ENCODE measurements at regions not wholly inside any gene's neighbourhood (a gene's known extent, or its start where the extent isn't known, plus 50 kb on each side); places are given as distances from the start of the nearest gene placed in this dataset.
"Not testable (repeated sequence)": the region's sequence is repeated elsewhere in the genome, so short reads cannot be mapped to it uniquely, and the experiment has no call there.

DNA sequence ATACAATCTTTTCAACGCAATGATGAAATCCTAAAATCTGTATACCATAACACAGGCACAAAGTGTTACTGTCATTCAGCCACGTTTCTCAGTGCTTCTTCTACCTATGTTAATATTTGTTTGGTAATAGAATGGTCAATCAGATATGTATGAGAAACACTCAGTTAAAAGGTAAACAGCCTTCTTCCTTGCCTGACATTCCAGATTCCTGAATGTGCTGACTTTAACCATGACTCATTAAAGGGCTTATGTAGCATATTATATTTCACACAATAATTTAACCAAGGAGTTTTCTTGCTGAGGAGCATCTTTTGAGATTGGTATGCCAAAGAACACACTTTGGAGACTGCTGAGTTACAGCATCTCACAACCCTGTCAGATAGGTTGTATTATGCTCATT is 187.6 kb downstream of the CETN3 start:
- no peaks in the 10 kb centered on the region for H3K9me3 Mint-ChIP-seq
- H3K4me3 Mint-ChIP-seq (ENCODE audit: low read depth) = no peak overlapping the region
- no peaks in the 10 kb centered on the region for H3K4me1 Mint-ChIP-seq (ENCODE audit: low read depth)
- no peaks in the 10 kb centered on the region for H3K36me3 Mint-ChIP-seq (ENCODE audit: low read depth)
- no peak overlapping the region for H3K27ac Mint-ChIP-seq
- H3K27me3 Mint-ChIP-seq (ENCODE audit: low read depth) = no peaks in the 10 kb centered on the region
- intact Hi-C loops (cut with micrococcal nuclease) = no loop called here
- no peak for DNase-seq (ENCODE audit: low spot score)

DNA sequence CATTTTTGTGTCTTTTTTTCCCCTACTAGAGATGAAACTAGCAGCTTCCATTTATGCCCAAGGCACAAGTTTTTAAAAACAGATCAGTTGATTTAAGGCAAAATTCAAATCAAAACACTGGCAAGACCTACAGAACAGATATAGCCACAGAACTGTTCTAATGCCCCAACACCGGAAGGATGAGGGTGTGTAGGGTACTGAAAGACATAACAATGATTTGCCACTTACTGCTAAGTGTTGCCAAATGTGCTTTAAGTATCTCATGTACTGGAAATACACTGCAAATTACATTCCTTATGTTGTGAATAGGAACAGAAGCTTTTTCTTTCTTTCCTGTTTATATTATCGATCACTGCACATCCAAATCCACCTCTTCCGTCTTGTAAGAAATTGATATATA is 189.0 kb downstream of the CETN3 start:
- no peak overlapping the region for H3K27ac Mint-ChIP-seq
- H3K4me3 Mint-ChIP-seq (ENCODE audit: low read depth) = no peak overlapping the region
- no peak for DNase-seq (ENCODE audit: low spot score)
- no peaks in the 10 kb centered on the region for H3K9me3 Mint-ChIP-seq
- H3K36me3 Mint-ChIP-seq (ENCODE audit: low read depth) = no peaks in the 10 kb centered on the region
- H3K4me1 Mint-ChIP-seq (ENCODE audit: low read depth) = no peaks in the 10 kb centered on the region
- intact Hi-C loops (cut with micrococcal nuclease) = no loop called here
- no peaks in the 10 kb centered on the region for H3K27me3 Mint-ChIP-seq (ENCODE audit: low read depth)

DNA sequence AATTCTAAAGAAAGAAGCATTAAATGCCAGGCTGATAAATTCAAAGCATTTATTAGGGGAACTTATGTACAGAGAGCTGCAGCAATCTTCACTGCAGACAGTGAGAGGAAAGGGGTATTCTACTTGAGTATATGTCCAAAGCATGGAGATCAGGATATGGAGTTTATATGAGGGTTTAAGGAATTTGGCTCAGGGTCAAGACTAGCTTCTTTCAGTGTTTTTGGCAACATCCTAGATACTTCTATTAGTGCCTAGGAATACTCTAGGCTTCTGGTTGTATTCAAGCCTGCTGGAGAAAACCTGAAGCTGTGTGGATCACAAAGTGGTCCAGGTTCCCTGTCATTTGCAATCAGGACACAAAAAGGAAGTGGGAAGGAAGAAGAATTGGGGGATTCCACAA is 194.6 kb downstream of the CETN3 start:
- H3K4me3 Mint-ChIP-seq (ENCODE audit: low read depth) = no peak overlapping the region
- H3K36me3 Mint-ChIP-seq (ENCODE audit: low read depth) = no peaks in the 10 kb centered on the region
- DNase-seq (ENCODE audit: low spot score) = no peak
- no peak overlapping the region for H3K27ac Mint-ChIP-seq
- intact Hi-C loops (cut with micrococcal nuclease) = no loop called here
- no peaks in the 10 kb centered on the region for H3K9me3 Mint-ChIP-seq
- H3K4me1 Mint-ChIP-seq (ENCODE audit: low read depth) = no peaks in the 10 kb centered on the region
- no peaks in the 10 kb centered on the region for H3K27me3 Mint-ChIP-seq (ENCODE audit: low read depth)

DNA sequence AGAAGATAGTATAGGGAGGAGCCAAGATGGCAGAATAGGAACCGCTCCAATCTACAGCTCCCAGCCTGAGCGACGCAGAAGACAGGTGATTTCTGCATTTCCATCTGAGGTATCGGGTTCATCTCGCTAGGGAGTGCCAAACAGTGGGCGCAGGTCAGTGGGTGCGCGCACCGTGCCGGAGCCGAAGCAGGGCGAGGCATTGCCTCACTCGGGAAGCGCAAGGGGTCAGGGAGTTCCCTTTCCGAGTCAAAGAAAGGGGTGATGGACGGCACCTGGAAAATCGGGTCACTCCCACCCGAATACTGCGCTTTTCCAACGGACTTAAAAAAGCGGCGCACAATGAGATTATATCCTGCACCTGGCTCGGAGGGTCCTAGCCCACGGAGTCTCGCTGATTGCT is 201.2 kb downstream of the CETN3 start:
- H3K9me3 Mint-ChIP-seq; H3K36me3 Mint-ChIP-seq (ENCODE audit: low read depth); DNase-seq (ENCODE audit: low spot score); intact Hi-C loops (cut with micrococcal nuclease); H3K27ac Mint-ChIP-seq; H3K4me1 Mint-ChIP-seq (ENCODE audit: low read depth); H3K27me3 Mint-ChIP-seq (ENCODE audit: low read depth); H3K4me3 Mint-ChIP-seq (ENCODE audit: low read depth): not testable (repeated sequence)

DNA sequence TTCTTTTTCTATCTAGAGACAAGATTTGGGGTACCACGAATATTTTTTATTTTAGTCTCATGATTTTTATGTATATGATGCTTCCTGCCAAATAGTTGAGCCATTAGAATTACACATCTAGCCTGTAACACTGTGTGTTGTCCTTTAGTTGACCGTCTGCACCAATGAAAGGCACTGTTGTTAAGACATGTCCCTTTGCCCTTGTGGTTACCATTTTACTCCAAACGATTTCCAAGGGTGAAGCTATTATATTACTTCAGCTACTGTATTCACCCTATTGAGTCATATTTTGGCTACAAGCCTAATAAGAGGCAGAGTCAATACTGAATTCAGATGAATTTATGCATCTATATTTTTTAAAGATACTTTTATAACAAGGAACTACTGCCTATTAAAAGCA is 207.6 kb downstream of the CETN3 start:
- Mint-ChIP-seq H3K27me3 (ENCODE audit: low read depth) (no peaks in the 10 kb centered on the region), H3K27ac (no peak overlapping the region), H3K4me1 (ENCODE audit: low read depth) (no peaks in the 10 kb centered on the region), H3K36me3 (ENCODE audit: low read depth) (no peaks in the 10 kb centered on the region), H3K9me3 (no peaks in the 10 kb centered on the region), H3K4me3 (ENCODE audit: low read depth) (no peak overlapping the region)
- DNase-seq (ENCODE audit: low spot score) = no peak
- intact Hi-C loops (cut with micrococcal nuclease) = no loop called here

DNA sequence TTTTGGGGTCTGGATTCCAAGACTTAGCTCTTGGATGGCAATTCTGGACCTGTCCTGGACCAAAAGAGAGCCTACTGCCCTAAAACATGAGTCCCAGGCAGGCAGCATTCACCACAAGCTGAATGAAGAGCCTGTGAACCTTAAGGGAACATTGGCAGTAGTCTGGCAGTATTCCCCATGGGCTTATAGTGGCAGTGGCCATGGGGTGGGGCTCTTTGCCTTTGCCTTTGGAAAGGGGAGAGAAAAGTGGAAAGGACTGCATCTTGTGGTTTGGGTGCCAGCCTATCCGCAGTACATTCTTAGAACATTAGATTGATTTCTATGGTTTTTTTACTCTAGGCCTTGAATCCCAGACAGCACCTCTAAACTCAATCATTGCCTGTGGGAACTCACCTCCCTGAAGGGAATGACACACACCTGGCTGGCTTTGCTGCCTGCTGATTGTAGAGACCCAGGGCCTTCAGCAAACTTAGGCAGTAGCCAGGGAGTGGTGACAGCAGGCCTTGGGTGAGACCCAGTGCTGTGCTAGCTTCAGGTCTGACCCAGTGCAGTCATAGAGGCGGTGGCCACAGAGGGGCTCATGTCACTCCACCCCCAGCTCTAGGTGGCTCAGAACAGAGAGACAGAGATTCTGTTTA is 216.3 kb downstream of the CETN3 start:
- Mint-ChIP-seq H3K9me3 (no peaks in the 10 kb centered on the region), H3K4me3 (ENCODE audit: low read depth) (no peak overlapping the region), H3K4me1 (ENCODE audit: low read depth) (no peaks in the 10 kb centered on the region), H3K27ac (no peak overlapping the region), H3K36me3 (ENCODE audit: low read depth) (no peaks in the 10 kb centered on the region), H3K27me3 (ENCODE audit: low read depth) (no peaks in the 10 kb centered on the region)
- DNase-seq (ENCODE audit: low spot score) = no peak
- intact Hi-C loops (cut with micrococcal nuclease) = no loop called here

DNA sequence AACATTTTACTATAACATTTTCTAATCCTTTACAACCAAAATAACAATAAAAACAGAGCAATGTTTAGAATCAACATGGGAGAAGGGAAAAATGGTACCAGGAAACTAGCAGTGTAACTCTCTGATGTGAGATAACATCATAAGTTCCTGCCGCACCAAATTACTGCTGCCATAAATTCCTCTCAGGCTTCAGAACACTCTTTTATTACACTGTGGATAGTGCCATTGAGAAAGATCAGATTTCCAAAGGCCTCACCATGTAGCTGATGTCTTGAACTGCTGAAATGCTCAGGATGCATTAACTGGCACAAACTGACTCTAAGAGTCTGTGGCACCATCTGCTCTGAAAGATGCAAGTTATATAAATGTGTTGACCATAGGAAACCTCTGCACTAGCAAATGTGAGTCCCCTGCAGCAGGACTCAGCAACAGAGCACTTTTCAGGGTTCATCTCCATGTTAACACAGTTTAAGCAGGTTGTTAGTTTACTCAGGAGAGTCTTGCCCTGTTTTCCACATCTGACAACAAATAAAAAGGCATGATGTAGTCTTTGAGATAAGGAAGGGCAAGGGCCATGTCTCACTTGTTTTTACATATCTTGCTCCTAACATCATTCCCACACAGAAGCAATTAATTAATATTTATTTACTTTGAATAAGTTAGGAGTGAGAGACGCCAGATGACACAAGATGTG is 218.1 kb downstream of the CETN3 start:
- Mint-ChIP-seq H3K27ac (no peak overlapping the region), H3K4me1 (ENCODE audit: low read depth) (no peaks in the 10 kb centered on the region)

DNA sequence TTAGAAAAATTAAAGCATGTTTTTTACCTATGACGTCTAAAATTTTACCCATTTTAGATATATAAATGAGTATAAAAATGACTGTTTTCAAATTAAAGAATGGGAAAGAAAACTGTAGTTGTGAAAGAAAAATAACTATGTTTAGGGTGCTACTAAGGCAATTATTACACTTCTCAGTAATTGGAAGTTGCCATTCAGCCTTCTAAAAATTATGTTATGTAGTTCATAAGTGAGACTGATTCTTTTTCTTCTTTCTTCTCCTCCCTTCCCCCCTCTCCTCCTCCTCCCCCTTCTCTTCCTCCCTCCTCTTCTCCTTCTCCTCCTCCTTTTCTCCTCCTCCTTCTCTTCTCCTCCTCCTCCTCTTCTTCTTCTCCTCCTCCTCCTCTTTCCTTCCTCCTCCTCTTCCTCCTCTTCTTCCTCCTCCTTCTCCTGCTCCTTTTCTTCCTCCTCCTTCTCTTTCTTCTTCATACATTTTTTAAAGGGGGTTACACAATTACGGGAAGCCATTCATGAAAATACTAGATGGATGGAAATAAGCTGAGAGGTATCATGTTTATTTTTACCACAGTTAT is 223.6 kb downstream of the CETN3 start:
- H3K4me1 Mint-ChIP-seq (ENCODE audit: low read depth) = no peaks in the 10 kb centered on the region

More for the DNA sequence above, 218.1 kb downstream of the CETN3 start:
- no peak for DNase-seq (ENCODE audit: low spot score)
- intact Hi-C loops (cut with micrococcal nuclease) = no loop called here
- no peaks in the 10 kb centered on the region for H3K27me3 Mint-ChIP-seq (ENCODE audit: low read depth)
- no peaks in the 10 kb centered on the region for H3K9me3 Mint-ChIP-seq
- H3K4me3 Mint-ChIP-seq (ENCODE audit: low read depth) = no peak overlapping the region
- H3K36me3 Mint-ChIP-seq (ENCODE audit: low read depth) = no peaks in the 10 kb centered on the region

DNA sequence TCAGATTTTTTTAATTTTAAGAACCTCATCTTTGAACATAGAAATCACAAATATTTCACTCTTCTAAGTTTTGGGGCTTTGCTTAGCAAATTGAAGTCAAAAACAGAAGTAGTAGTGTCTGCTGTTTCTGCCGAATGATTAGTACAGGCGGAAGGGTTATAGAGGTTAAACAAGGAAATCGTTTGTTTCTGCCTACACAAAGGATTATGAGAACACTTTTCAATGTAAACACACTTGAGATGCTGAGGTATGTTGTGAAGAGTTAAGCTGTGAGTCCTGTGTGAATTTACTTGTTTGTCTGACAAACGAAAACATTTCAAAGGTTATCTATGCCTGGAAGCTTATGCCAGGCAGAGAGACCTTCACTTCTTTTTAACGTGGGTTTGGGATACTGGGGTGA is 224.8 kb downstream of the CETN3 start:
- DNase-seq (ENCODE audit: low spot score) = no peak
- Mint-ChIP-seq H3K4me1 (ENCODE audit: low read depth) (no peaks in the 10 kb centered on the region), H3K27ac (no peak overlapping the region), H3K9me3 (no peaks in the 10 kb centered on the region), H3K4me3 (ENCODE audit: low read depth) (no peak overlapping the region), H3K27me3 (ENCODE audit: low read depth) (no peaks in the 10 kb centered on the region), H3K36me3 (ENCODE audit: low read depth) (no peaks in the 10 kb centered on the region)
- intact Hi-C loops (cut with micrococcal nuclease) = no loop called here

More for the DNA sequence above, 223.6 kb downstream of the CETN3 start:
- no peak for DNase-seq (ENCODE audit: low spot score)
- Mint-ChIP-seq H3K27me3 (ENCODE audit: low read depth) (no peaks in the 10 kb centered on the region), H3K36me3 (ENCODE audit: low read depth) (no peaks in the 10 kb centered on the region), H3K4me3 (ENCODE audit: low read depth) (no peak overlapping the region), H3K27ac (no peak overlapping the region), H3K9me3 (no peaks in the 10 kb centered on the region)
- intact Hi-C loops (cut with micrococcal nuclease) = no loop called here

DNA sequence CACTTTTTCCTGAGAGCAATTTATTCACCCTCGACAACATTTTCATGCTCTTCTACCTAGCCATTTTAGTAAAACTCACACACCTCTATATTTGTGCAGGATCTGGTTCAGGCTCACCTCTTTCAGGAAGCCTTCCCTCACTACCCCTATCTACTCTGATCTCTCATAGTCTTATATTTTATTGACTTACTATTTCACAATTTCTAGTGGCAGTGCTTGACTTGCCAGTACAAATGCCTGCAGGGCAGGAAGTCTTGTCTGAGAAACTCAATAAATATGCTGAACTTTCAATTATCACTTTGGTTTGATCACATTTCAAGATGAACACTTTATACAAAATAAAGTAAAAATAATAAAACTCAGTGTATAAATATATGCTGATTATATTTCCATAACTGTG is 226.8 kb downstream of the CETN3 start:
- no peak overlapping the region for H3K4me3 Mint-ChIP-seq (ENCODE audit: low read depth)
- H3K9me3 Mint-ChIP-seq = no peaks in the 10 kb centered on the region
- H3K36me3 Mint-ChIP-seq (ENCODE audit: low read depth) = no peaks in the 10 kb centered on the region
- no peaks in the 10 kb centered on the region for H3K4me1 Mint-ChIP-seq (ENCODE audit: low read depth)
- H3K27me3 Mint-ChIP-seq (ENCODE audit: low read depth) = no peaks in the 10 kb centered on the region
- intact Hi-C loops (cut with micrococcal nuclease) = no loop called here
- no peak for DNase-seq (ENCODE audit: low spot score)
- no peak overlapping the region for H3K27ac Mint-ChIP-seq

DNA sequence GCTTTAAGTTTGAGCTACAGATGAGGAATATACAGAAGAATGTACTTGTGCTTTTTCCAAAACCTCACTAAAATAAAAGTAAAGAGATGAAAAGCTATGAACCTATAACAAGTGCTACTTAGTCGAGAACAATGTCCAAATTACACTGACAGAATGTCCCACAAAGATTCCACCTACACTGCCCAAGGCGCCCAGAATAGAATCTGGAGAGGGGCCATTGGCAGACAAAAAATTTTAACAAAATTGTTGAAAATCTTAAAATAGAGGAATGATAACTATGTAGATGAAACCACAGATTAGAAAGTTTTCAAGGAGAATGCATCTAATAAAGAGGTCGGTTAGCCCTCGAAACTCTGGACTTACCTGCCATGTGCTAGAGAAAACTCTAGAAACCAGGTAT is 235.3 kb downstream of the CETN3 start:
- H3K27me3 Mint-ChIP-seq (ENCODE audit: low read depth) = no peaks in the 10 kb centered on the region
- DNase-seq (ENCODE audit: low spot score) = no peak
- H3K27ac Mint-ChIP-seq = no peak overlapping the region
- no peak overlapping the region for H3K4me3 Mint-ChIP-seq (ENCODE audit: low read depth)
- H3K9me3 Mint-ChIP-seq = peaks cover 7% of the 10 kb centered on the region
- H3K36me3 Mint-ChIP-seq (ENCODE audit: low read depth) = no peaks in the 10 kb centered on the region
- no peaks in the 10 kb centered on the region for H3K4me1 Mint-ChIP-seq (ENCODE audit: low read depth)
- intact Hi-C loops (cut with micrococcal nuclease) = no loop called here

DNA sequence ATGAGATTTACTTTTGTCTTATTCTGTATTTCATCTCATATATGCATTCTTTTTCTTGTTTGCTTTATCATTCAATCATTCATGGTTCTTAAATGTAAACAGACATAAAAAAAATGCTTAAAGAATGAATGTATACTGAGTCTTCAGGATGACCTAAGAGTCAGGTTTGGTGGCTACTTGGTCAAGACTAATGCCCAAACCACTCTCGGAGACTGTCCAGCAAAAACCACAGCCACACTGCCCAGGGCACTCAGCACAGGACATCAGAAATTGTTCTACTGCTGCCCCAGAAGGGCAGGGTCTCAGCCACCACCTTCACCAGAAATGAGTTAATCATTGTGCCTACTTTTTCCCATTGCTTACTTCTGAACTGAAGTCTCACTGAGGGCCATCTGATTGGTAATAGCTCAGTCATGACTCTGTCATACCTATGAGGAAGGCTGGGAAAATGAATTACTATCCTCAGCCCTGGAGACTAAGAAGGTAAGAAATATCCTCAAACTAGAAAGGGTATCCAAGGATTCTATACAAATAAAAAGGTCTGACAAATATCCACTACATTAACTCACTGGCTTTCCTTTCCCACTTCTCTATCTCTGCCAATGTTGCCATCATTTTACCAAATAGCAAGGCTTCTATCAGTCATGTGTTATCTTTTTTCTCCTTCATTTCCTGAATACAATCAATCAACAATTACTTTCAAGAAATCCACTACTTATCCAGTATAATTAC is 236.1 kb downstream of the CETN3 start:
- no peaks in the 10 kb centered on the region for H3K27me3 Mint-ChIP-seq (ENCODE audit: low read depth)
- DNase-seq (ENCODE audit: low spot score) = no peak
- H3K27ac Mint-ChIP-seq = no peak overlapping the region
- intact Hi-C loops (cut with micrococcal nuclease) = no loop called here
- no peak overlapping the region for H3K4me3 Mint-ChIP-seq (ENCODE audit: low read depth)
- no peaks in the 10 kb centered on the region for H3K36me3 Mint-ChIP-seq (ENCODE audit: low read depth)
- H3K4me1 Mint-ChIP-seq (ENCODE audit: low read depth) = no peaks in the 10 kb centered on the region
- H3K9me3 Mint-ChIP-seq = peaks cover 7% of the 10 kb centered on the region

DNA sequence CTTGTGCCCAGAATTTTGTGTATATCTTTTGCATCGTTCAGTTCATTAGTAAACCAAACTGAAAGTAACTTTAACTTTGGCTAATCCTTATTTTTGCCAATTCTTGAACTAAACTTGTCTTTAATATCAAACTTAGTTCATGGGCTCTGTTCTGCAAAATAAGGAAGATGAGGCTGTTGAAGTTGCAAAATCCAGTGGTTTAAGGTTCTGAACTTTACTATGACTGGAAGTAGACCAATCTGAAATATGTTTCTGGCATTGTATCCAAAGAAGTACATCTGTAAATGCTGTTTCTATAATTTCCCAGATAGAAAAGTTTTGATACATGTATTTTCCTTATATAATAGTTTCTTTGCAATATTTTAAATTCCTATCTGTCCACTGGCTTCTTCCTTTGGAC is 238.1 kb downstream of the CETN3 start:
- Mint-ChIP-seq H3K4me3 (ENCODE audit: low read depth) (no peak overlapping the region), H3K36me3 (ENCODE audit: low read depth) (no peaks in the 10 kb centered on the region), H3K27ac (no peak overlapping the region), H3K9me3 (no peaks in the 10 kb centered on the region), H3K27me3 (ENCODE audit: low read depth) (no peaks in the 10 kb centered on the region), H3K4me1 (ENCODE audit: low read depth) (no peaks in the 10 kb centered on the region)
- no peak for DNase-seq (ENCODE audit: low spot score)
- intact Hi-C loops (cut with micrococcal nuclease) = no loop called here

All from activated T-helper 2 cell treated with anti-CD3 and anti-CD28 coated beads, Interferon-gamma antibody, Interleukin-2, Interleukin-4, amounts not matched to agents 10 μg/mL and 5 μg/mL and 100 μg/mL, durations not matched to agents 14 hours and 24 hours and 36 hours (primary cell).